ENCODE measurements at regions not wholly inside any gene's neighbourhood (a gene's known extent, or its start where the extent isn't known, plus 50 kb on each side); places are given as distances from the start of the nearest gene placed in this dataset.

GRCh38 chr15:75138016-75138999 lies 63.4 kb upstream of the C15orf39 start:
- Histone ChIP-seq H3K9me3 (no peaks in the 10 kb centered on the region), H3K27ac (peak overlapping the region; percentile 32 to 51), H3K36me3 (ENCODE audit: low read depth, missing control alignments) (no peaks in the 10 kb centered on the region), H3K27me3 (no peaks in the 10 kb centered on the region), H3K4me1 (peaks cover 36% of the 10 kb centered on the region), H3K4me3 (no peak overlapping the region)
- intact Hi-C loops (cut with DNase I; ENCODE audit: low total_unique reads) = no loop called here
- WGBS, 2 donors = 48 to 52% methylated on average over 11 to 20 of the region's 20 CpGs
- DNase-seq = peak; percentile 75
- TF ChIP-seq CTCF (IDR thresholded peaks at IDR 0.05) = no peak
- TF ChIP-seq POLR2A (IDR thresholded peaks at IDR 0.05) = no peak

GRCh38 chr15:75140080-75140879 lies 61.4 kb upstream of the C15orf39 start:
- peak; percentile 79 for DNase-seq
- 42 to 47% methylated on average over 7 of the region's 7 CpGs for WGBS, 2 donors
- Histone ChIP-seq H3K36me3 (ENCODE audit: low read depth, missing control alignments) (no peaks in the 10 kb centered on the region), H3K27me3 (no peaks in the 10 kb centered on the region), H3K4me3 (no peak overlapping the region), H3K4me1 (peaks cover 36% of the 10 kb centered on the region), H3K9me3 (no peaks in the 10 kb centered on the region), H3K27ac (peak overlapping the region; percentile 32 to 51)
- no peak for TF ChIP-seq POLR2A (IDR thresholded peaks at IDR 0.05)
- no peak for TF ChIP-seq CTCF (IDR thresholded peaks at IDR 0.05)
- intact Hi-C loops (cut with DNase I; ENCODE audit: low total_unique reads) = no loop called here

GRCh38 chr15:75142499-75142898 lies 59.2 kb upstream of the C15orf39 start:
- TF ChIP-seq CTCF (IDR thresholded peaks at IDR 0.05) = no peak
- peaks cover 33% of the 10 kb centered on the region for H3K4me1 ChIP-seq
- H3K27me3 ChIP-seq = no peaks in the 10 kb centered on the region
- H3K9me3 ChIP-seq = no peaks in the 10 kb centered on the region
- no peaks in the 10 kb centered on the region for H3K36me3 ChIP-seq (ENCODE audit: low read depth, missing control alignments)
- intact Hi-C loops (cut with DNase I; ENCODE audit: low total_unique reads) = no loop called here
- no peak overlapping the region for H3K4me3 ChIP-seq
- DNase-seq = no peak
- 94 to 96% methylated on average over 3 of the region's 3 CpGs for WGBS, 2 donors
- H3K27ac ChIP-seq = no peak overlapping the region

GRCh38 chr15:75143738-75144334 lies 57.8 kb upstream of the C15orf39 start:
- no peak overlapping the region for H3K4me3 ChIP-seq
- intact Hi-C loops (cut with DNase I; ENCODE audit: low total_unique reads) = no loop called here
- H3K27me3 ChIP-seq = no peaks in the 10 kb centered on the region
- WGBS, 2 donors = 90 to 91% methylated on average over 5 of the region's 5 CpGs
- peaks cover 19% of the 10 kb centered on the region for H3K4me1 ChIP-seq
- no peak for DNase-seq
- H3K27ac ChIP-seq = no peak overlapping the region
- H3K9me3 ChIP-seq = no peaks in the 10 kb centered on the region
- H3K36me3 ChIP-seq (ENCODE audit: low read depth, missing control alignments) = no peaks in the 10 kb centered on the region
- TF ChIP-seq CTCF (IDR thresholded peaks at IDR 0.05) (no peak), POLR2A (IDR thresholded peaks at IDR 0.05) (no peak)
